Spleen (tissue), 7 donors: ENCODE measurements at regions not wholly inside any gene's neighbourhood (a gene's known extent, or its start where the extent isn't known, plus 50 kb on each side); places are given as distances from the start of the nearest gene placed in this dataset.

Experiments
- POLR2A ChIP-seq, 3 donors: fragments of 450-650 bp; IDR thresholded peaks; one replicate each; pipeline ENCODE4 v1.5.1; 2017; ENCODE audit warnings: antibody characterized with exemption in 3 of 3, mild to moderate bottlenecking in 1 of 3
- POLR2AphosphoS5 ChIP-seq, 3 donors: sonication (generic); formaldehyde crosslinking; IDR thresholded peaks; one replicate each; pipeline ENCODE4 v1.5.1; 2017; ENCODE audit warnings: antibody characterized with exemption in 3 of 3
- TF ChIP-seq, protein P1 (sequence below), 11 experiments: fragments of 200-600 bp in 7 of 11; fragments of 450-650 bp in 4 of 11; sonication (generic) in 4 of 11; IDR thresholded peaks in 8 of 11; conservative IDR thresholded peaks in 3 of 11; 1 replicate in 7 of 11; 2 replicates in 4 of 11; pipeline versions ENCODE4 v1.4.0 to v1.8.0; 2016 to 2021; ENCODE audit warnings: antibody characterized with exemption in 11 of 11, inconsistent platforms in 4 of 11, mild to moderate bottlenecking in 1 of 11
- donor health status: DM: no; HTN: no; CAD: no; lungs with moderate emphysema.
- donor health status: DM: no; HTN: no; CAD: no.
- donor health status: DM: no; HTN: no; CAD: no.

DNA sequence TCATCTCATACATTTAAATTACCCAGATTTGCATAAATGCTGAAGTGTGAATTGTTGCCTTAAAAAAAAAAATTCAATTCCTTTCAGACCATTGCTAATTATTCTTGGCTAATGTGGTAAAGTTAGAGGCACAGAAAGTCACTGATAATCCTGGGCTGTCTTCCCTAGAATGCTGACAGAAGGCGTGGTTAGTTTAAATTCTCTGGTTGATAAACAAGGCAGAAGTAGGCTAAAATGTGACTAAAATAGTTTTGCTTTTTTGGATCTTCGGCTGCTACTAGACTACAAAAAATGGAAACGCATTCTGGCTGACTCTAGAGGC is 193.7 kb downstream of the OTOL1 start:
- TF ChIP-seq POLR2A (IDR thresholded peaks at IDR 0.05) (no peak), POLR2AphosphoS5 (IDR thresholded peaks at IDR 0.05) (no peak)
- TF ChIP-seq, protein P1, sequence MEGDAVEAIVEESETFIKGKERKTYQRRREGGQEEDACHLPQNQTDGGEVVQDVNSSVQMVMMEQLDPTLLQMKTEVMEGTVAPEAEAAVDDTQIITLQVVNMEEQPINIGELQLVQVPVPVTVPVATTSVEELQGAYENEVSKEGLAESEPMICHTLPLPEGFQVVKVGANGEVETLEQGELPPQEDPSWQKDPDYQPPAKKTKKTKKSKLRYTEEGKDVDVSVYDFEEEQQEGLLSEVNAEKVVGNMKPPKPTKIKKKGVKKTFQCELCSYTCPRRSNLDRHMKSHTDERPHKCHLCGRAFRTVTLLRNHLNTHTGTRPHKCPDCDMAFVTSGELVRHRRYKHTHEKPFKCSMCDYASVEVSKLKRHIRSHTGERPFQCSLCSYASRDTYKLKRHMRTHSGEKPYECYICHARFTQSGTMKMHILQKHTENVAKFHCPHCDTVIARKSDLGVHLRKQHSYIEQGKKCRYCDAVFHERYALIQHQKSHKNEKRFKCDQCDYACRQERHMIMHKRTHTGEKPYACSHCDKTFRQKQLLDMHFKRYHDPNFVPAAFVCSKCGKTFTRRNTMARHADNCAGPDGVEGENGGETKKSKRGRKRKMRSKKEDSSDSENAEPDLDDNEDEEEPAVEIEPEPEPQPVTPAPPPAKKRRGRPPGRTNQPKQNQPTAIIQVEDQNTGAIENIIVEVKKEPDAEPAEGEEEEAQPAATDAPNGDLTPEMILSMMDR (IDR thresholded peaks at IDR 0.05 in 8 of 11, conservative IDR thresholded peaks at IDR 0.05 in 3 of 11): no peak
